ENCODE measurements at regions not wholly inside any gene's neighbourhood (a gene's known extent, or its start where the extent isn't known, plus 50 kb on each side); places are given as distances from the start of the nearest gene placed in this dataset.

DNA sequence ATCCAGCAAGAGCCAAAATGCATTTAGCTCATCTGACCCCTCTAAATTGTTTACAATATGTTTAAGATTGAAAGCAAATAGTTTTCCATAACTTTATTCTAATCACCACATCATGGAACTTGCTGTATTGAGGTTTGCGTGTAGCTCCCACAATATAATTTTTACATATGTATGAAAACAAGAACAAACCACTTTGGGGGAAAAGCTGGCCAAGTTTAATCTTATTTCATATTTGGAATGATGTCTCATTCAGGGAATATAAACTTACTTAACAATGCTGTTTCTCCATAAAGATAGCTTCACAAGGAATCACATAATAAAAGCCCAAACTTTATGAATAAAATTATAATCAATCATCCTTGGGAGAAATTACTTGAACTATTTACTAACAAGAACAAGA is 194.6 kb upstream of the PCSK5 start:
- no peak for TF ChIP-seq CTCF (conservative IDR thresholded peaks at IDR 0.05; ENCODE audit: low read depth, low read length)
- TF ChIP-seq RFX5 (IDR thresholded peaks at IDR 0.05; ENCODE audit: low read depth, low read length), result no peak
- no peak for TF ChIP-seq POLR2A (IDR thresholded peaks at IDR 0.05; ENCODE audit: low read depth, low read length)
